ENCODE measurements at regions not wholly inside any gene's neighbourhood (a gene's known extent, or its start where the extent isn't known, plus 50 kb on each side); places are given as distances from the start of the nearest gene placed in this dataset.
"Not testable (repeated sequence)": the region's sequence is repeated elsewhere in the genome, so short reads cannot be mapped to it uniquely, and the experiment has no call there.

GRCh38 chr4:84206226-84206625 lies 292.9 kb downstream of the NKX6-1 start:
- TF ChIP-seq POLR2A, CTCF (IDR thresholded peaks at IDR 0.05): not testable (repeated sequence)
